ENCODE measurements at regions not wholly inside any gene's neighbourhood (a gene's known extent, or its start where the extent isn't known, plus 50 kb on each side); places are given as distances from the start of the nearest gene placed in this dataset.

DNA sequence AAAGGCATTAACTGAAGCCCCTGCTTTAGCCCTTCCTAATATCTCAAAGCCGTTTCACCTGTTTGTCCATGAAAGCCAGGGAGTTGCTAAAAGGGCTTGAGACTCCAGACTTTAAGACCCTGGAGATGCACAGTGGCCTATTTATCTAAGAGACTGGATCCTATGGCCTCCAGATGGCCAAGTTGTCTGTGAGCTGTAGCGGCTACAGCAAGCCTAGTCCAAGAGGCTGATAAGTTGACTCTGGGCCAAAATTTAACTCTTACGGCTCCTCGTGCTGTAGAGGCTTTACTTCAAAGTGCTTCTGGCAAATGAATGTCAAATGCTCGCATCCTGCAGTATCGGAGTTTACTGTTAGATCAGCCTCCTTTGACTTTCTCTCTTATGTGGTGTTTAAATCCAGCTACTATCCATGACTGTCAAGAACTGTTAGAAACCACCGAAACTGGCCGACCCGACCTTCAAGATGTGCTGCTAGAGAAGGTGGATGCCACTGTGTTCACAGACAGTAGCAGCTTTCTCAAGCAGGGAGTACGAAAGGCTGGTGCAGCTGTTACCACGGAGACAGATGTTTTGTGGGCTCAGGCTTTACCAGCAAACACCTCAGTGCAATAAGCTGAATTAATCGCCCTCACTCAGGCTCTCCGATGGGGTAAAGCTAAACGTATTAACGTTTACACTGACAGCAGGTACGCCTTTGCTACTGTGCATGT, 336.7 kb upstream of the CNTNAP5 start:
- Histone ChIP-seq H2AFZ (ENCODE audit: low read length) (no peak overlapping the region), H4K20me1 (ENCODE audit: control insufficient read depth, extremely low read depth, insufficient read depth, low read length) (no peaks in the 10 kb centered on the region), H3K36me3 (ENCODE audit: control insufficient read depth, insufficient read depth, low read length) (no peaks in the 10 kb centered on the region), H3K4me1 (ENCODE audit: control insufficient read depth, extremely low read depth, insufficient read depth, low read length) (no peaks in the 10 kb centered on the region), H3K4me2 (ENCODE audit: extremely low read depth, insufficient read depth, low read length) (no peak overlapping the region), H3K27me3 (ENCODE audit: control insufficient read depth, insufficient read depth, low read length) (no peaks in the 10 kb centered on the region), H3K4me3 (replicated peaks in 1 of 4; ENCODE audit: control extremely low read depth in 1 of 4, insufficient read depth in 1 of 4, low read depth in 3 of 4, low read length in 4 of 4) (no peak overlapping the region), H3K27ac (ENCODE audit: insufficient read depth, low read length) (no peak overlapping the region), H3K9me3 (ENCODE audit: control insufficient read depth, insufficient read depth, low read depth, low read length) (no peaks in the 10 kb centered on the region), H3K9ac (ENCODE audit: insufficient read depth, low read length) (no peak overlapping the region), H3K79me2 (ENCODE audit: control insufficient read depth, insufficient read depth, low read length) (no peaks in the 10 kb centered on the region)
- TF ChIP-seq EZH2 (IDR thresholded peaks at IDR 0.05; ENCODE audit: low read length, missing control alignments), result no peak
- TF ChIP-seq, protein P1, sequence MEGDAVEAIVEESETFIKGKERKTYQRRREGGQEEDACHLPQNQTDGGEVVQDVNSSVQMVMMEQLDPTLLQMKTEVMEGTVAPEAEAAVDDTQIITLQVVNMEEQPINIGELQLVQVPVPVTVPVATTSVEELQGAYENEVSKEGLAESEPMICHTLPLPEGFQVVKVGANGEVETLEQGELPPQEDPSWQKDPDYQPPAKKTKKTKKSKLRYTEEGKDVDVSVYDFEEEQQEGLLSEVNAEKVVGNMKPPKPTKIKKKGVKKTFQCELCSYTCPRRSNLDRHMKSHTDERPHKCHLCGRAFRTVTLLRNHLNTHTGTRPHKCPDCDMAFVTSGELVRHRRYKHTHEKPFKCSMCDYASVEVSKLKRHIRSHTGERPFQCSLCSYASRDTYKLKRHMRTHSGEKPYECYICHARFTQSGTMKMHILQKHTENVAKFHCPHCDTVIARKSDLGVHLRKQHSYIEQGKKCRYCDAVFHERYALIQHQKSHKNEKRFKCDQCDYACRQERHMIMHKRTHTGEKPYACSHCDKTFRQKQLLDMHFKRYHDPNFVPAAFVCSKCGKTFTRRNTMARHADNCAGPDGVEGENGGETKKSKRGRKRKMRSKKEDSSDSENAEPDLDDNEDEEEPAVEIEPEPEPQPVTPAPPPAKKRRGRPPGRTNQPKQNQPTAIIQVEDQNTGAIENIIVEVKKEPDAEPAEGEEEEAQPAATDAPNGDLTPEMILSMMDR (conservative IDR thresholded peaks at IDR 0.05 in 1 of 2, IDR thresholded peaks at IDR 0.05 in 1 of 2; ENCODE audit: low read depth in 1 of 2, low read length in 2 of 2), result no peak
- DNase-seq (ENCODE audit: low read depth in 2 of 2), result no peak

DNA sequence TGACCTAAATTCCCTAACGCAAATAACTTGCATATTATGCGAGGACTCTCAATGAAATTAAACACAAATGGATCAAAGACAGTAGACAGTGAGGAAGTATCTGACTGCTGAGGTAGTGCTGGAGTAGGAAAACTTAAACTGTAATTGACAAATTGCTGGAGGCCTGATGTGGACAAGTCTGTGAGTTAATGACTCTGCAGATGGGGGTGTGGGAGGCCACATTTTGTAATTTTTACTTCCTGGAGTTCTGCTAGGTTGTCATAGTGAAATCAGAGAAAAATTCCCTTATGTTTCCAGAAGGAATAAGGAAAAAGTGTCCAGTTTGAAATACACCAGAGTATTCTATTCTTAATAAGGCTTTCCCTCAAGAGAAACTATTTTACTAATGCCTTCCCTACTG, 333.0 kb upstream of the CNTNAP5 start:
- Histone ChIP-seq H3K9me3 (ENCODE audit: control insufficient read depth, insufficient read depth, low read depth, low read length) (no peaks in the 10 kb centered on the region), H3K9ac (ENCODE audit: insufficient read depth, low read length) (no peak overlapping the region), H3K27me3 (ENCODE audit: control insufficient read depth, insufficient read depth, low read length) (no peaks in the 10 kb centered on the region), H3K79me2 (ENCODE audit: control insufficient read depth, insufficient read depth, low read length) (no peaks in the 10 kb centered on the region), H3K4me3 (replicated peaks in 1 of 4; ENCODE audit: control extremely low read depth in 1 of 4, insufficient read depth in 1 of 4, low read depth in 3 of 4, low read length in 4 of 4) (no peak overlapping the region), H4K20me1 (ENCODE audit: control insufficient read depth, extremely low read depth, insufficient read depth, low read length) (no peaks in the 10 kb centered on the region), H3K27ac (ENCODE audit: insufficient read depth, low read length) (no peak overlapping the region), H3K4me2 (ENCODE audit: extremely low read depth, insufficient read depth, low read length) (no peak overlapping the region), H3K36me3 (ENCODE audit: control insufficient read depth, insufficient read depth, low read length) (no peaks in the 10 kb centered on the region), H2AFZ (ENCODE audit: low read length) (no peak overlapping the region), H3K4me1 (ENCODE audit: control insufficient read depth, extremely low read depth, insufficient read depth, low read length) (no peaks in the 10 kb centered on the region)
- no peak for DNase-seq (ENCODE audit: low read depth in 2 of 2)
- TF ChIP-seq, protein P1 (conservative IDR thresholded peaks at IDR 0.05 in 1 of 2, IDR thresholded peaks at IDR 0.05 in 1 of 2; ENCODE audit: low read depth in 1 of 2, low read length in 2 of 2), result no peak
- no peak for TF ChIP-seq EZH2 (IDR thresholded peaks at IDR 0.05; ENCODE audit: low read length, missing control alignments)

DNA sequence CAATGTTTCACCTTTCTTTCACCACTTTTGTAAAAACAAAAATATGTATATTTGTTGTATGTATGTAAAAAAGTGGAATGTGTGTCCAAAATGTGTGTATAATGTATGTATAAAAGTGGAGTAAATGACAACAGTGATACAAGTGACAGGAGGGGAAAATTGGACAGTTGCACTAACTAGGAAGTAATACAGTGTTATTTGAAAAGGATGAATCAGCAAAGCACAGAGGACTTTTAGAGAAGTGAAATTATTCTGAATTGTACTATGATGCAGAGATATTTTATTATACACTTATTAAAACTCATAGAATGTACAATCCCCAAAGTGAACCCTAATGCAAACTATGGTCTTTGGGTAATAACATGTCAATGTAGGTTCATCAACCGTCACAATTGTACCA, 331.3 kb upstream of the CNTNAP5 start:
- no peak overlapping the region for H2AFZ ChIP-seq (ENCODE audit: low read length)
- no peak overlapping the region for H3K4me3 ChIP-seq (replicated peaks in 1 of 4; ENCODE audit: control extremely low read depth in 1 of 4, insufficient read depth in 1 of 4, low read depth in 3 of 4, low read length in 4 of 4)
- H4K20me1 ChIP-seq (ENCODE audit: control insufficient read depth, extremely low read depth, insufficient read depth, low read length), result no peaks in the 10 kb centered on the region
- H3K27me3 ChIP-seq (ENCODE audit: control insufficient read depth, insufficient read depth, low read length), result no peaks in the 10 kb centered on the region
- no peak overlapping the region for H3K27ac ChIP-seq (ENCODE audit: insufficient read depth, low read length)
- no peak for DNase-seq (ENCODE audit: low read depth in 2 of 2)
- H3K4me2 ChIP-seq (ENCODE audit: extremely low read depth, insufficient read depth, low read length), result no peak overlapping the region
- no peak for TF ChIP-seq EZH2 (IDR thresholded peaks at IDR 0.05; ENCODE audit: low read length, missing control alignments)
- TF ChIP-seq, protein P1 (conservative IDR thresholded peaks at IDR 0.05 in 1 of 2, IDR thresholded peaks at IDR 0.05 in 1 of 2; ENCODE audit: low read depth in 1 of 2, low read length in 2 of 2), result no peak
- H3K9ac ChIP-seq (ENCODE audit: insufficient read depth, low read length), result no peak overlapping the region
- no peaks in the 10 kb centered on the region for H3K36me3 ChIP-seq (ENCODE audit: control insufficient read depth, insufficient read depth, low read length)
- H3K9me3 ChIP-seq (ENCODE audit: control insufficient read depth, insufficient read depth, low read depth, low read length), result no peaks in the 10 kb centered on the region
- no peaks in the 10 kb centered on the region for H3K4me1 ChIP-seq (ENCODE audit: control insufficient read depth, extremely low read depth, insufficient read depth, low read length)
- H3K79me2 ChIP-seq (ENCODE audit: control insufficient read depth, insufficient read depth, low read length), result no peaks in the 10 kb centered on the region
